ENCODE measurements at regions not wholly inside any gene's neighbourhood (a gene's known extent, or its start where the extent isn't known, plus 50 kb on each side); places are given as distances from the start of the nearest gene placed in this dataset.

GRCh38 chr2:67858886-67859285, 203.9 kb downstream of the C1D start (continued):
- TF ChIP-seq ZBTB33 (IDR thresholded peaks at IDR 0.05), result no peak
- TF ChIP-seq FOXM1 (IDR thresholded peaks at IDR 0.05; ENCODE audit: low read depth, low read length), result no peak
- no peak for TF ChIP-seq ATF2 (IDR thresholded peaks at IDR 0.05; ENCODE audit: low read length)

GRCh38 chr2:67865917-67866316, 196.9 kb downstream of the C1D start:
- RAD21 ChIA-PET (ENCODE audit: unreplicated experiment), result no interaction called here
- H3K36me3 ChIP-seq (ENCODE audit: control insufficient read depth in 2 of 2, insufficient read depth in 2 of 2, low read length in 1 of 2), result no peaks in the 10 kb centered on the region
- H3K4me2 ChIP-seq (ENCODE audit: control insufficient read depth, insufficient read depth), result no peak overlapping the region
- no peaks in the 10 kb centered on the region for H3K9me3 ChIP-seq (replicated peaks; ENCODE audit: control insufficient read depth, insufficient read depth, low read length)
- in situ Hi-C loops (cut with MboI), result no loop called here
- BruUV-seq (replicated peaks), result no TSS peak
- no peak overlapping the region for H2AFZ ChIP-seq (ENCODE audit: control insufficient read depth, low read depth, low read length)
- H3K79me2 ChIP-seq (ENCODE audit: control insufficient read depth, insufficient read depth, low read length), result no peaks in the 10 kb centered on the region
- no peak for FAIRE-seq
- CTCF ChIA-PET, result interaction anchor here (1.0 kb wide), 1 partner anchor 12 kb away, joined by 3 read pairs; no protein-coding TSS in a partner anchor
- POLR2A ChIA-PET, result no interaction called here
- SMC1A ChIA-PET (ENCODE audit: uncharacterized antibody, unreplicated experiment), result interaction anchor here (0.6 to 1.5 kb wide), 2 partner anchors 15 to 18 kb away, joined by 3 read pairs; no protein-coding TSS in a partner anchor
- H3K4me3 ChIP-seq, result no peak overlapping the region
- H3K27me3 ChIP-seq (replicated peaks in 1 of 2; ENCODE audit: control insufficient read depth in 2 of 2, insufficient read depth in 2 of 2, low read length in 1 of 2), result no peaks in the 10 kb centered on the region
- 0% methylated on average over 3 of the region's 3 CpGs for WGBS (ENCODE audit: insufficient coverage, insufficient replicate concordance, low lambda C conversion rate, missing lambda C conversion rate)
- ATAC-seq, result no peak
- H3K4me1 ChIP-seq (ENCODE audit: control insufficient read depth, insufficient read depth, low read length), result no peaks in the 10 kb centered on the region
- no peak overlapping the region for H3K27ac ChIP-seq (ENCODE audit: control insufficient read depth, insufficient read depth)
- no peaks in the 10 kb centered on the region for H4K20me1 ChIP-seq (ENCODE audit: control insufficient read depth, insufficient read depth)
- intact Hi-C loops (cut with micrococcal nuclease; ENCODE audit: unreplicated experiment), result no loop called here
- no peak for DNase-seq (ENCODE audit: low read depth, low spot score)
- no peak overlapping the region for H3K9ac ChIP-seq (ENCODE audit: control insufficient read depth, insufficient read depth, low read length)
- TF ChIP-seq SMAD1 (IDR thresholded peaks at IDR 0.05; ENCODE audit: low read depth, partially characterized antibody) (no peak), EZH2 (IDR thresholded peaks at IDR 0.05; ENCODE audit: borderline replicate concordance, control insufficient read depth, low read depth, low read length) (no peak), STAT1 (conservative IDR thresholded peaks at IDR 0.05) (no peak), RBBP5 (conservative IDR thresholded peaks at IDR 0.05) (no peak), EGR1 (IDR thresholded peaks at IDR 0.05; ENCODE audit: borderline replicate concordance in 1 of 2, low read depth in 2 of 2, low read length in 2 of 2) (no peak), KLF5 (IDR thresholded peaks at IDR 0.05; ENCODE audit: partially characterized antibody) (no peak), SREBF2 (IDR thresholded peaks at IDR 0.05; ENCODE audit: low read length) (no peak), PRDM15 (CRISPR knock-in tag; IDR thresholded peaks at IDR 0.05) (no peak), CREB1 (IDR thresholded peaks at IDR 0.05; ENCODE audit: low read depth) (no peak), EED (IDR thresholded peaks at IDR 0.05; ENCODE audit: low read depth) (no peak), MYB (IDR thresholded peaks at IDR 0.05; ENCODE audit: borderline replicate concordance, low read depth, low read length) (no peak), POLR2AphosphoS2 (IDR thresholded peaks at IDR 0.05; ENCODE audit: low read depth, low read length) (no peak), ZNF217 (IDR thresholded peaks at IDR 0.05) (no peak), MEF2B (IDR thresholded peaks at IDR 0.05; ENCODE audit: partially characterized antibody, poor library complexity, severe bottlenecking) (no peak)

All from GM12878 (cell line).